IMR-90 (cell line): ENCODE measurements at regions not wholly inside any gene's neighbourhood (a gene's known extent, or its start where the extent isn't known, plus 50 kb on each side); places are given as distances from the start of the nearest gene placed in this dataset.

Source experiments
- ATAC-seq: fragments of 200-7000 bp; cut with Tn5 transposase; 2 replicates; pipeline ENCODE4 v1.9.1; 2020; ENCODE audit warnings: low read depth, mild to moderate bottlenecking, moderate library complexity
- BruUV-seq: library from RNA; stranded (reverse); fragments of 400-500 nt; replicated peaks from 2 replicates; lab custom pipeline; 2021; lab: Mats Ljungman, UMichigan
- CTCF ChIA-PET: fragments of 300-600 bp; formaldehyde crosslinking; extraction: SDS; loops from one replicate; lab custom pipeline; 2021; ENCODE audit warnings: antibody characterized with exemption; lab: Yijun Ruan, JAX
- POLR2A ChIA-PET: fragments of 300-600 bp; sonication (Branson Sonifier 250); formaldehyde crosslinking; loops from one replicate; lab custom pipeline; 2022; ENCODE audit warnings: antibody characterized with exemption; ENCODE audit not compliant: unreplicated experiment; lab: Charles Lee
- DNase-seq: peaks from one replicate; pipeline ENCODE4 v3.0.0; 2013
- H2AFZ ChIP-seq: replicated peaks from 2 replicates; pipeline ENCODE3; 2013; ENCODE audit warnings: low read length, mild to moderate bottlenecking; ENCODE audit not compliant: poor library complexity
- H2AK5ac ChIP-seq: 2 replicates; pipeline ENCODE4 v1.6.1; 2013; ENCODE audit warnings: low read depth, low read length, inconsistent platforms
- H2AK9ac ChIP-seq: replicated peaks from 2 replicates; pipeline ENCODE3; 2013; ENCODE audit warnings: mild to moderate bottlenecking, low read depth, low read length, moderate library complexity; ENCODE audit not compliant: poor library complexity
- H2BK120ac ChIP-seq: 2 replicates; pipeline ENCODE4 v1.6.1; 2013; ENCODE audit warnings: low read depth, low read length, inconsistent platforms
- H2BK15ac ChIP-seq: 3 replicates; pipeline ENCODE4 v1.6.1; 2013; ENCODE audit warnings: low read depth, low read length, inconsistent platforms
- H2BK20ac ChIP-seq: 2 replicates; pipeline ENCODE4 v1.6.1; 2013; ENCODE audit warnings: low read depth, mild to moderate bottlenecking, inconsistent platforms, low read length, moderate library complexity
- H2BK5ac ChIP-seq: 2 replicates; pipeline ENCODE4 v1.6.1; 2013; ENCODE audit warnings: mild to moderate bottlenecking, low read depth, low read length, inconsistent platforms; ENCODE audit not compliant: poor library complexity, severe bottlenecking
- H3K14ac ChIP-seq: replicated peaks from 2 replicates; pipeline ENCODE4 v1.6.1; 2013; ENCODE audit warnings: low read depth, low read length, inconsistent platforms
- H3K18ac ChIP-seq: 2 replicates; pipeline ENCODE4 v1.6.1; 2013; ENCODE audit warnings: low read depth, low read length, control low read depth
- H3K23ac ChIP-seq: 2 replicates; pipeline ENCODE4 v1.6.1; 2013; ENCODE audit warnings: low read depth, low read length, inconsistent platforms
- H3K27ac ChIP-seq: 2 replicates; pipeline ENCODE4 v1.5.1; 2013; ENCODE audit warnings: mild to moderate bottlenecking, control low read depth, low read length; ENCODE audit not compliant: insufficient read depth
- H3K27me3 ChIP-seq: 2 replicates; pipeline ENCODE4 v1.6.1; 2013; ENCODE audit warnings: low read length; ENCODE audit not compliant: control insufficient read depth, insufficient read depth
- H3K36me3 ChIP-seq: 2 replicates; pipeline ENCODE4 v1.6.1; 2013; ENCODE audit warnings: low read length, mixed read lengths; ENCODE audit not compliant: control insufficient read depth, insufficient read depth
- H3K4ac ChIP-seq: 2 replicates; pipeline ENCODE4 v1.6.1; 2013; ENCODE audit warnings: low read depth, low read length, inconsistent platforms
- H3K4me1 ChIP-seq: 2 replicates; pipeline ENCODE4 v1.6.1; 2013; ENCODE audit warnings: low read length, mixed read lengths; ENCODE audit not compliant: control insufficient read depth, insufficient read depth
- H3K4me2 ChIP-seq: 2 replicates; pipeline ENCODE4 v1.6.1; 2013; ENCODE audit warnings: low read depth, mild to moderate bottlenecking, control low read depth, low read length, moderate library complexity
- H3K4me3 ChIP-seq: 2 replicates; pipeline ENCODE4 v1.5.1; 2013; ENCODE audit warnings: low read depth, mild to moderate bottlenecking, control low read depth, low read length, moderate library complexity; ENCODE audit not compliant: insufficient read depth
- H3K56ac ChIP-seq: 2 replicates; pipeline ENCODE4 v1.6.1; 2013; ENCODE audit warnings: low read length, inconsistent platforms; ENCODE audit not compliant: insufficient read depth; ENCODE audit errors: extremely low read depth
- H3K79me1 ChIP-seq, 2 experiments: 2 replicates each; pipeline ENCODE4 v1.6.1; 2013; ENCODE audit warnings: low read length in 2 of 2, inconsistent platforms in 1 of 2, low read depth in 1 of 2
- H3K9ac ChIP-seq: 2 replicates; pipeline ENCODE4 v1.6.1; 2013; ENCODE audit warnings: low read depth, low read length, control low read depth
- H3K9me1 ChIP-seq: 2 replicates; pipeline ENCODE4 v1.6.1; 2013; ENCODE audit warnings: low read length, inconsistent platforms; ENCODE audit not compliant: insufficient read depth
- H3K9me3 ChIP-seq: 2 replicates; pipeline ENCODE4 v1.6.1; 2013; ENCODE audit warnings: low read length; ENCODE audit not compliant: control insufficient read depth, insufficient read depth
- H4K20me1 ChIP-seq: 2 replicates; pipeline ENCODE4 v1.6.1; 2013; ENCODE audit warnings: low read length, inconsistent platforms; ENCODE audit not compliant: insufficient read depth
- H4K5ac ChIP-seq: 2 replicates; pipeline ENCODE4 v1.6.1; 2013; ENCODE audit warnings: mild to moderate bottlenecking, low read depth, low read length, control low read depth
- H4K8ac ChIP-seq, 2 experiments: 2 replicates each; pipeline ENCODE4 v1.6.1; 2013; ENCODE audit warnings: low read depth in 2 of 2, low read length in 2 of 2, control low read depth in 1 of 2, inconsistent platforms in 1 of 2
- H4K91ac ChIP-seq: 2 replicates; pipeline ENCODE4 v1.6.1; 2013; ENCODE audit warnings: low read depth, low read length, inconsistent platforms; ENCODE audit not compliant: insufficient read depth
- CHD1 ChIP-seq: IDR thresholded peaks from 2 replicates; pipeline ENCODE4 v1.6.1; 2012; ENCODE audit warnings: low read depth, low read length, improper control_type of control experiment
- ELK1 ChIP-seq: fragments of 150-350 bp; IDR thresholded peaks from 2 replicates; pipeline ENCODE4 v1.6.1; 2016; ENCODE audit warnings: low read depth, mild to moderate bottlenecking, low read length, moderate library complexity, borderline replicate concordance
- FOS ChIP-seq: fragments of 150-350 bp; IDR thresholded peaks from 2 replicates; pipeline ENCODE4 v1.6.1; 2016; ENCODE audit warnings: low read depth, low read length
- MAFK ChIP-seq: IDR thresholded peaks from 2 replicates; pipeline ENCODE4 v1.6.1; 2012; ENCODE audit warnings: low read depth, low read length, improper control_type of control experiment
- MAZ ChIP-seq: IDR thresholded peaks from 2 replicates; pipeline ENCODE4 v1.6.1; 2012; ENCODE audit warnings: low read depth, mild to moderate bottlenecking, low read length, improper control_type of control experiment, moderate library complexity, borderline replicate concordance
- MXI1 ChIP-seq: IDR thresholded peaks from 2 replicates; pipeline ENCODE4 v1.6.1; 2012; ENCODE audit warnings: low read depth, mild to moderate bottlenecking, low read length, moderate library complexity, borderline replicate concordance
- RAD21 ChIP-seq: IDR thresholded peaks from 2 replicates; pipeline ENCODE4 v1.6.1; 2012; ENCODE audit warnings: low read length, improper control_type of control experiment
- RCOR1 ChIP-seq: IDR thresholded peaks from 2 replicates; pipeline ENCODE4 v1.6.1; 2012; ENCODE audit warnings: mild to moderate bottlenecking, low read length, improper control_type of control experiment; ENCODE audit not compliant: insufficient replicate concordance
- RFX5 ChIP-seq: IDR thresholded peaks from 2 replicates; pipeline ENCODE4 v1.8.0; 2012; ENCODE audit warnings: low read depth, mild to moderate bottlenecking, low read length, moderate library complexity
- SMC3 ChIP-seq: fragments of 150-350 bp; IDR thresholded peaks from 2 replicates; pipeline ENCODE4 v1.6.1; 2016; ENCODE audit warnings: low read depth, mild to moderate bottlenecking, antibody characterized with exemption, low read length, moderate library complexity
- WGBS, 2 experiments: methylation state at CpG; one replicate each; pipeline versions ENCODE4 v1.1.5 to v1.1.7; 2013; ENCODE audit warnings: missing lambda C conversion rate in 2 of 2; ENCODE audit not compliant: insufficient read length in 1 of 2; ENCODE audit errors: extremely low coverage in 2 of 2; 5-methylcytosine and 5-hydroxymethylcytosine counted together
- dilution Hi-C: fragments of 300-500 bp; cut with HindIII; formaldehyde crosslinking; loops from one replicate; pipeline ENCODE4 v1.14.3; 2018; ENCODE audit warnings: low sequenced_read_pairs; ENCODE audit not compliant: unreplicated experiment
- in situ Hi-C: fragments of 300-500 bp; cut with MboI; formaldehyde crosslinking; loops from 3 replicates; pipeline ENCODE4 v1.14.3; 2019; ENCODE audit warnings: low sequenced_read_pairs, inconsistent platforms, mixed read lengths
- intact Hi-C: fragments of 100-400 bp; cut with micrococcal nuclease; formaldehyde crosslinking; loops from 2 replicates; pipeline ENCODE4 v1.10.0; 2022
- TF ChIP-seq, protein P1 (sequence below): fragments of 150-350 bp; IDR thresholded peaks from 2 replicates; pipeline ENCODE4 v1.6.1; 2017; ENCODE audit warnings: mild to moderate bottlenecking, antibody characterized with exemption, low read length, low read depth

GRCh38 chr2:191522478-191523120 is 155.3 kb upstream of the NABP1 start:
- Histone ChIP-seq H4K5ac (no peak overlapping the region), H3K27ac (no peak overlapping the region), H3K9me1 (no peaks in the 10 kb centered on the region), H4K20me1 (no peaks in the 10 kb centered on the region), H3K27me3 (no peaks in the 10 kb centered on the region; the same call in 1 of the 2 replicates), H3K4me2 (no peak overlapping the region), H2BK120ac (no peak overlapping the region), H3K4me1 (no peaks in the 10 kb centered on the region), H3K36me3 (no peaks in the 10 kb centered on the region), H3K79me1 (no peaks in the 10 kb centered on the region), H2BK15ac (no peak overlapping the region), H4K91ac (no peak overlapping the region), H2BK5ac (no peak overlapping the region), H3K9ac (no peak overlapping the region), H2AK9ac (no peak overlapping the region), H4K8ac (no peak overlapping the region), H2AK5ac (no peak overlapping the region), H3K14ac (no peak overlapping the region), H2BK20ac (no peak overlapping the region), H3K4ac (no peak overlapping the region), H3K9me3 (no peaks in the 10 kb centered on the region), H2AFZ (no peak overlapping the region), H3K56ac (no peak overlapping the region), H3K4me3 (no peak overlapping the region), H3K23ac (no peak overlapping the region), H3K18ac (no peak overlapping the region)
- DNase-seq (no peak), ATAC-seq (no peak)
- ChIA-PET CTCF (interaction anchor here (0.7 to 1.4 kb wide), 2 partner anchors 471 to 500 kb away, joined by 4 to 6 read pairs; no protein-coding TSS in a partner anchor), POLR2A (no interaction called here)
- dilution Hi-C loops (no loop called here), intact Hi-C loops (loop anchor here (1.0 kb wide), 1 partner anchor 304 kb away; no protein-coding TSS in a partner anchor), in situ Hi-C loops (no loop called here)
- BruUV-seq, result no TSS peak
- TF ChIP-seq, protein P1, sequence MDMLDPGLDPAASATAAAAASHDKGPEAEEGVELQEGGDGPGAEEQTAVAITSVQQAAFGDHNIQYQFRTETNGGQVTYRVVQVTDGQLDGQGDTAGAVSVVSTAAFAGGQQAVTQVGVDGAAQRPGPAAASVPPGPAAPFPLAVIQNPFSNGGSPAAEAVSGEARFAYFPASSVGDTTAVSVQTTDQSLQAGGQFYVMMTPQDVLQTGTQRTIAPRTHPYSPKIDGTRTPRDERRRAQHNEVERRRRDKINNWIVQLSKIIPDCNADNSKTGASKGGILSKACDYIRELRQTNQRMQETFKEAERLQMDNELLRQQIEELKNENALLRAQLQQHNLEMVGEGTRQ, result no peak
- no peak for TF ChIP-seq ELK1
- TF ChIP-seq FOS, result no peak
- TF ChIP-seq MXI1, result no peak
- TF ChIP-seq SMC3, result no peak
- no peak for TF ChIP-seq RCOR1
- TF ChIP-seq CHD1, result no peak
- no peak for TF ChIP-seq MAFK
- TF ChIP-seq RAD21, result no peak
- no peak for TF ChIP-seq MAZ
- no peak for TF ChIP-seq RFX5
- WGBS, 2 experiments, result 83% methylated on average over 1 of the region's 7 CpGs; no CpG with 5 or more reads in 1 of the 2 experiments
